ENCODE measurements at regions not wholly inside any gene's neighbourhood (a gene's known extent, or its start where the extent isn't known, plus 50 kb on each side); places are given as distances from the start of the nearest gene placed in this dataset.

- TF ChIP-seq CTCF (IDR thresholded peaks at IDR 0.05; ENCODE audit: low read depth, low read length) (no peak), MAX (IDR thresholded peaks at IDR 0.05; ENCODE audit: low read depth, low read length) (no peak)
Observed at GRCh38 chr22:48424661-48425060, 1403.0 kb downstream of the BRD1 start.

Data from NB4 (cell line).